NCI-H128 (cell line): ENCODE measurements at regions not wholly inside any gene's neighbourhood (a gene's known extent, or its start where the extent isn't known, plus 50 kb on each side); places are given as distances from the start of the nearest gene placed in this dataset.

Experiments
- DNase-seq: peaks from one replicate; lab custom pipeline; 2025; ENCODE audit not compliant: unreplicated experiment; lab: John Stamatoyannopoulos, UW

DNA sequence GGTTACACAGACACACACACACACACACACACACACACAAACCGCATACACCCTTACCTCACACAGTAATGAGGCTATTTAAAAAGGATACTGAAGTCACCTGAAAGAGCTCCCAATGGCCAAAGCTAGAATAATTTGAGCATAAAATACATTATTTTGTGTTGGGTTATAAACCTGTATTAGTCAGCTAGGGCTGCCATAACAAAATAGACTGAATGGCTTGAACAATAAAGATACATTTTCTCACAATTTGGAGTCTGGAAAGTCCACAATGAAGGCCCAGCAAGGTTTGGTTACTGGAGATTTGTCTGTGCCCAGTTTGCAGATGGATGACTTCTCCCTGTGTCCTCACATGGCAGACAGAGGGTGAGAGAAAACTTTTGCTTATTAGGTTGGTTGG, 605.4 kb upstream of the REG3G start:
- no peak for DNase-seq

DNA sequence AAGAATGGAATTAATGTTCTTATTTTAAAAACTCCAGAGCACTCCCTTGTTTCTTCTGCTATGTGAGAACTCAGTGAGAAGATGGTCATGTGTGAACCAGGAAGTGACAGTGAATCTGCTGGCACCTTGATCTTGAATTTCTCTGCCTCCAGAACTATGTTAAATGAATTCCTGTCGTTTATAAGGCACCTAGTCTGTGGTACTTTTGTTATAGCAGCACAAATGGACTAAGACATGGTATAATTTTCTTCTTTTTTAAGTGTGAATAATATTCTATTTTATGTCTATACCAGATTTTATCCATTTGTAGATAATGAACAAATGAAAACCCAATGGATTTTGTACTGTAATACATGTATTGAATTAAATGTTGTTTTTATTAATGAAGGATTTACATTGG, 601.9 kb upstream of the REG3G start:
- no peak for DNase-seq

DNA sequence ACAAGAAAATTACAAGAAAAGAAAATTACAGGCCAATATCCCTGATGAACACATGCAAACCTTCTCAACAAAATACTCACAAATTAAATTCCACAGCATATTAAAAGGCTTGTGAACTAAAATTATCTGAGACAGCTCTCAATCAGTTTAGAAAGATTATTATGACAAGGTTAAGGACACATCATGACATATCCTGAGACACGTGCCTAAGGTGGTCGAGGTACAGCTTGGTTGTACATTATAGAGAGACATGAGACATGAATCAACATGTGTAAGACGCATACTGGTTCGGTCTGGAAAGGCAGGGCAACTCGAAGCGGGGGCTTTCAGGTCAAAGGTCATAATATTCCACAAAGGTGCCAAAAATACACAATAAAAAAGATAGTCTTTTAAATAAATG, 598.3 kb upstream of the REG3G start:
- no peak for DNase-seq

DNA sequence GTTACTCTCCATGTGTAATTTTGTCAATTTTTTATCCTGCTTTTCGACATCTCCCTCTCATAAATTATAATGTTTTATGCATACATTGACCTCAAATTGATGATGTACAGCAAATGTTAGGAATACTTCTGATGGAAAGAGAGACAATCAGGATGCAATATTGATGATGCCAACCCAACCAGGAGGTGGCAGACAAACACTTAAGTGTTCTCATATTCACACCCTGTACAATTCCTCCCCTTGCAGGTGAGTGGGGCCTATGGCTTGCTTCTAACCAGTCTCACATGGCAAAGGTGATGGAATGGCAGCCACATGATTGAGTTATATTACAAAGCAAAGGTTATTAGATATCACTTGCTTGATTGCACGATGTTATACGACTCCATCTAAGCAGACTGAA, 594.3 kb upstream of the REG3G start:
- no peak for DNase-seq

DNA sequence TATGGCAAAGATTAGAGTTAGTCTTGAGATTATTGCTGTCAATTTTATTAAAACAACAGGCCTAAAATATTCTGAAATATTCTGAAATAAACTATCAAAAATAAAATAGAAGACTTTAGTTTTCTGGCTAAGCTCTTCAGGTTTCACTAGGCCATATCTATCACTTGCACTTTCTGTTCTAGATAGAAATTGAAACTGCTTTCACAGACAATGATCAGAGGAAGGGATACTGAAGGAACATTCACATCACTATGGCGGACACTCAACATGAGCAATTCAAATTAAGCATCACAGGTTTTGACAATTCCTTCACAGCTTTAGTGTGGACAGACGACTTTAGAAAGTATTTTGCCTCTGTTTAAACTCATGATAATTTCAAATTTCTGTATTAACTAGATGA, 586.4 kb upstream of the REG3G start:
- DNase-seq = no peak

DNA sequence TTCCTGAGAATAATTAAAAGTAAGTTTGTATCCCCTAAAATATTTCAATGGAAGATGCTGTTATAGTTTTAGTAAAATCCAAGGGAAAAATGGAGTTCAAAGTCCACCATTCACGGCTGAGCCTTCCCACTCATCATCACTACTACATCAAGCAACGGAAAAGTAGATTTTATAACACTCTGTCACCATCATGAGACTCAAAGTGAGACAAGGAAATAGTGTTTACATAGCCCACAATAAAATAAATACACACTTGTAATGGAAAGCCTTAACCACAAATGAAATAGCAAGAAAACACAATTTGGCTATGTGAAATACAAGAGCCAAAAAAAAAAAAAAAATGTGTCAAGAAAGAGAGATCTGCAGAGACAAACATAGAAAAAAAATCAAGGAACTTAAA, 569.9 kb upstream of the REG3G start:
- no peak for DNase-seq

DNA sequence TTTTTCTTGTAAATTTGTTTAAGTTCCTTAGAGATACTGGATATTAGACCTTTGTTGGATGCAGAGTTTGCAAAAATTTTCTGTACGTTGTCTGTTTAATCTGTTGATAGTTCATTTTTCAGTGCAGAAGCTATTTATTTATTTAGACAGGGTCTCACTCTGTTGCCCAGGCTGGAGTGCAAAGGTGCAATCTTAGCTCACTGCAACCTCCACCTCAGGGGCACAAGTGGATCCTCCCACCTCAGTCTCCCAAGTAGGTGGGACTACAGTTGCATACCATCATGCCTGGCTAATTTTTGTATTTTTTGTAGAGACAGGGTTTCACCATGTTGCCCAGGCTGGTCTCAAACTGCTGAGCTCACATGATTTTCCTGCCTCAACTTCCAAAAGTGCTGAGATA, 568.2 kb upstream of the REG3G start:
- DNase-seq = no peak

DNA sequence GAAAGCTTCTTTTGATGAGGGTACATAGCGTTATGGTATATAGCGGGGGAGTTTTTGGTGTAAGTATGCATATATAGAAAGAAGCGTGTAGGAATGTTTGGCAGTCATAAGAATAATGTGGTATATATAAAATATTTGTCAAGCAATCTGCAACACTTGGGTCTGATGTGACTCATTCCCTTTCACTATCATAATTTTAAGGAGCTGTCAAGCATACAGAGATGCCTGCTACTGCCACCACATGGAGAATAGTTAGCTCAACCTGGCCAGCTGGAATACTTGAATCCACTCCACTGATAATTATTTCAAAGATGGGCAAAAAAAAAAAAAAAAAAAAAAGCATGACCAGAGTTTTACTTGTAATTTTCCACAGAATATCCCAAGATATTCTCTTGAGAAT, 559.8 kb upstream of the REG3G start:
- no peak for DNase-seq

DNA sequence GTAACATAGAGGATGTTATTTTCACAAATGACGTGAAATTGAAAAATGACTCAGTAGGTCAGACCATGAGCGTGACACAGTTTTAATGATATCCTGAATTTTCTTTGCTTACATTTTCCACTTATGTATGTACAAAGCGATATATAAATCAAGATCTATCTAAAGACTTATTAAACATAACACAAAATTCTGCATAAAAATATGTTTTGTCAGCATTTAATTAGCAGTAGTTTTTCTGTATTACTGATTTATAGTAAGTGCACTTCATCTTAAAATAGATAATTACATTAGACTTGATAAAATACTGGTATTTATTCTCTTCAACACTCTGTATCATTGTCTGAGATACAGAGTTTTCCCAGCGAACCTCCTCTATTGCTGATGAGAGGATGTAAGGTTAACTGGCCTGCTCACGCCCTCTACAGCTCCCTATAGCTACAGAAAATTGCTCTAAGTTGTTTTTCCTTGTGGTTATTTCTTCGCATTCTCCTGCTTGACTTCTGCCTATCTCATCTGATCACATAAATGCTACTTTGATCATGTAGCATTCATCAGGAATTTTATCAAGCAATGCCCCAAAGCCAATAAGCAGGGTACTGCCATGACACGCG, 548.8 kb upstream of the REG3G start:
- no peak for DNase-seq

DNA sequence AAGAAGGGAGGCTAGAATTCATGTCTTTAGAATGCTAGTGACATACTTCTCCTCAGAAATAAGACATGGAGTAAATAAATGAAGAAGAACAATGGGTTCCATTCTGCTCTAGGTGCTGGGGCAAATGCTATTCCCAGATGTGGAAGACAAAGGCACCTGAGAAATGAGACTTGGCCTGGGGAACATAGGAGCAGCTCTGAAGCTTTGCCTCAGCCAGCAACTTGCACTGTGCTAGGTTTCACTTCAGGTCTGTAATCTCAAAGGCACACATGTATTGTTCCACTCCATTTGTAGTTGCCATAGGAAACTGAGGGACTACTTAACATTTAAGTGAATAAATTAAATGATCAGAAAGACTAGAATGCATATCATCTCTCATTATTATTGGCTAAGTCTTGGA, 538.9 kb upstream of the REG3G start:
- DNase-seq = no peak

DNA sequence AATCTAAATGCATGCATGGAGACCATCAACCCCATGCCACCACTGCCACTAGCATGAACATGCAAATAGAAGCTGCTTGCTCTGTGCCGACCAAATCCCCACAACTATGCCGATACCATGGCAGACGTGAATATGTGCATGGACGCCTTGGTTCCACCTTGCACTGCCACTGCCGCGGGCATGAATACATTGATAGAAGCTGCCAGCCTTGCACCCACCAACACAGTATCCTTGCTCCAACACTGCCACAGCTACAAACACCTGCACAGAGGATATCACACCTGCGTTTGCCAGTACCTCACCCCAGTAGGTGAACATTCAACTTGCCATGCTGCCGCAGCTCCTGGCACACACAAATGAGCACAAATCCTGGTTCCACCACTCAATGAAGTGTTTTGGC, 527.4 kb upstream of the REG3G start:
- DNase-seq = no peak

DNA sequence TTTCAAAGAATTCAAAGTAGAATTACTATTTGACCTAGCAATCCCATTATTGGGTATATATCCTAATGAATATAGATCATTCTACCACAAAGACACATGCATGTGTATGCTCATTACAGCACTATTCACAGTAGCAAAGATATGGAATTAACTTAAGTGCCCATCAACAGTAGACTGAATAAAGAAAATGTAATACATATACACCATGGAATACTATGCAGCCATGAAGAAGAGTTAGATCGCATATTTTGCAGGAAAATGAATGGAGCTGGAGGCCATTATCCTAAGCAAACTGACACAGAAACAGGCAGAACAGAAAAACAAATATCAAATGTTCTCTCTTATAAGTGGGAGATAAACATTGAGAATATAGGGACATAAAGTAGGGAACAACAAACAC, 519.2 kb upstream of the REG3G start:
- no peak for DNase-seq

DNA sequence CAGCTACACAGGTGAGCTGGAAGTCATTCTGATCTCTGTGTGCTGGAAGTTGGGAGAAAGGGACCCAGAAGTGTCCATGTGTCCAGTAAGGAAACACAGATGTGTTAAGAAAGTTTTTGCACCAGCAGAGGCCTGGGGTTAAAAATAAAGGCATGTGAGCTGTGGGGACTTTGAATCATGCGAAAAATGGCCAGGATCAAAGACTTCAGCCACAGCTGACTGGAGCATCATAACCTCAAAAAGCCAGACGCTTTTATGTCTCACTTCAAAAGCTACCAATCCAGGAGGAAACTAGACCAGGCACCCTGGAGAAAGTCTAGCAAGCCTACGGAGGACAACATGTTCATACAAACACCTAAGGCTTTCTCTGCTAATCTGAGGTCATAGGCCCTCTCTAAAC, 503.6 kb upstream of the REG3G start:
- no peak for DNase-seq

DNA sequence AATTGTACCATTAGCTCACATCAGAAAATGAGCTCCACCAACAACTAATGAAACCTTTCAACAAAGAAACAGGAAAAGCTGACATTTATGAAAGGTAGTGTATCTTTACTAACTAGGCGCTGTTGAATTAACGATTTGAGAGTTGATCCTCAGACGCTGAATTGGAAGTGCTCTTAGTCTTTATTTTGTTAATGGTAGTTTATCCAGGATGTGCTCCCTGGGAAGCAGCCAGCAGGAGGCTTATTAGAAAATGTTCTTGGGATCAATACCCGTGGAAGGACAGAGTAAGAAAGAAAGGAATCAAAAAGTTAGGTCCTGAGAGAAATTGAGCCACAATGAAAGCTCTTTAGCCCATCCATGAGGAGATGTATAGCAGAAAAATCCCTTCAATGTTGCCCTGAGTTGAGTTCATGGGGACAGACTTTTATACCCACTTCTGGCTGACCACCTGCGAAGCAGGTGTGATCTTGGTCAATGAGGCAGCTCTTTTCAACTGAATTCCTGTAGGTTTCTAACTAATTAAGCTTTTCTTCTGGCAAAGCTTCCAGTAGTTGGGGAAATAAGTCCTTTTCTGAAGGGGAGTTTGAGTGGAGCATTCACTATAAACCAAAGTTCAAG, 492.6 kb upstream of the REG3G start:
- no peak for DNase-seq

DNA sequence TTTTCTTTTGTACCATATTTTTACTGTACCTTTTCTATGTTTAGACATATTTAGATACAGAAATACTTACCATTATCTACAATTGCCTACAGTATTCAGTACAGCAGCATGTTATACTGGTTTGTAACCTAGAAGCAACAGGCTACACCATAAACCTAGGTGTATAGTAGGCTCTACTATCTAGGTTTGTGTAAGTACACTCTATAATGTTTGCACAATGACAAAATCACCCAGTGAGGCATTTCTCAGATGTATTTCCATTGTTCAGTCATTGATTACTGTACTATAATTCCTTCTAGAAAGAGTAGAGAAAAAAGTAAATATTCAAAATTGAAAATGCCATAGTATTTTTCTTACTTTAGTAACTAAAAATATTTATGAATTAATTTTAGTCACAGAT, 490.1 kb upstream of the REG3G start:
- no peak for DNase-seq

DNA sequence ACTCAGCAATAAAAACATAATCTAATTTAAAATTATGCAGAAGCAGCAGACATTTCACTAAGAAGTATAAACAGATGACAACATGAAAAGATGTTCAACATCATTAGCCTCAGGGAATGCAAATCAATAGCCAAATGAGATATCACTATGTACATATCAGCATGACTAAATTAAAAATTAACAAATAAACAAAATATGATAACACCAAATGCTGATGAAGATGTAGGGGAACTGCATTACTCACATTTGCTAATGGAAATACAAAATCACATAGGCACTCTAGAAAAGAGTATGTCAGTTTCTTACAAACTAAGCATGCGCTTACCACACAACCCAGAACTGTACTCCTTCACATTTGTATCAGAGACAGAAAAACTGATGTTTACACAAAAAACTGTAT, 487.2 kb upstream of the REG3G start:
- no peak for DNase-seq

DNA sequence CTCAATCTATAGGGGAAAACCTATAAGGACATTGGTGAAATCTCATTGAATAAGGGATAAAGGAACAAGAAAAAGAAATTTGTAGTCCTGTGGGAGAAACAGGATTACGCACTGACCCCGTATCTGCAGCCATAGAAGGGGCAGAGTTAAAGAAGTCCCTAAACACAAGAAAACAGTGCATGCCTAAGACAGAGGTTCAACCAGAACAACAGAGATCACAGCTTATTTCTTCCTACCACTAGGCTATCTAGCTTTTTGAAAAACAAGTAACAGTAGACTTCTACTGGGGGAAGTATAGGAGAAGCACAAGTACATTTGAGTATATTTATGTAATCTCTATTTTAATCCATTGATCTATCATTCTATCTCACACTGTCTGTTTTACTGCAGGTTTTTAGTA, 485.2 kb upstream of the REG3G start:
- DNase-seq = no peak

DNA sequence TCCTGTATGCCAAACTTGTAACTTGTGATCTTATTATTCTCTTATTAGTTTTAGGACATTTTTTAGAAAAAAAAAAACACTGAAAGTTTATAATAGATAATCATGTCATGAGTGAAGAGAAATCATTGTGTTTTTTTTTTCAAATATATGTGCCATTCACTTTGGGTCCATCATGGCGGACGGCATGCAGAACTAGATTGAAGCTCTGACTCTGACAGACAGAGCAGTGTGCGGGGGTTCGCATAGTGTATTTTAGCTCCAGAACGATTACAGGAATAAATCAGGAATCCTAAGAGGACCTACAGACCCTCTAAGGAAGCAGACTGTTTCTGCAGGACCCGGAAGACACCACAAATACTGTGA, 484.4 kb upstream of the REG3G start:
- DNase-seq = no peak

DNA sequence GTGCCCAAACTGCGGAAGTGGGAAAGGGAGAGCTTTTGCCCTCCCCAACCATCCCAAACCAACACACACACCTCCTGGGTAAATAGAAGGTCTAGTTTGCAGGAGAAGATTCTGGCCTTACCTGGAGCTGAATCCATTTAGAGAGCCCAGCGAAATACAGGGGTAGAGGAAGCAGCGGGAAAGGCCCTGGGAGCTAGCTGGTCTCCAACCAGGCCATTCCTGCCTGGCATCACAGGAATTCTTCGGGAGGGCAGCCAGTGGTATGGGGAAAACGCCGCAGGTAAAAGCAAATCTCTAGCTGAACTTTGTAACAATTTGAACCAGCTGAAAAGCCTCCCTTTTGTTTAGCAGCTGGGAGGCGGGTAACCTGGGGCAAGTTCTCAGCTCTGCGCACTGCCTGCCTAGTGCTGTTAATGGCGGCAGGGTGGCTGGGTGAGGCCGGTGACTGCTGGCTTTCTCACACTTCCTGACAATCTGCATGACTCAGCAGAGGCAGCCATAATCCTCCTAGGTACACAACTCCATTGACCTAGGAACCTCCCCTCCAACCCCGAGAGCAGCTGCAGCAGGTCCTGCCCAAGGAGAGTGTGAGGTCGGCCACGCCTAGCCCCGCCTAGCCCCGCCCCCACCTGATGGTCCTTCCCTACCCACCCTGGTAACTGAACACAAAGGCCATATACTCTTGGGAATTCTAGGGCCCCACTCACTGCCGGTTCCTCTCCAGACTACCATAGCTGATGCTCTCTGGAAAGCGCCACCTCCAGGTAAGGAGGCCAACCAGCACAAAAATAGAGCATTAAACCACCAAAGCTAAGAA, 483.8 kb upstream of the REG3G start:
- no peak for DNase-seq

DNA sequence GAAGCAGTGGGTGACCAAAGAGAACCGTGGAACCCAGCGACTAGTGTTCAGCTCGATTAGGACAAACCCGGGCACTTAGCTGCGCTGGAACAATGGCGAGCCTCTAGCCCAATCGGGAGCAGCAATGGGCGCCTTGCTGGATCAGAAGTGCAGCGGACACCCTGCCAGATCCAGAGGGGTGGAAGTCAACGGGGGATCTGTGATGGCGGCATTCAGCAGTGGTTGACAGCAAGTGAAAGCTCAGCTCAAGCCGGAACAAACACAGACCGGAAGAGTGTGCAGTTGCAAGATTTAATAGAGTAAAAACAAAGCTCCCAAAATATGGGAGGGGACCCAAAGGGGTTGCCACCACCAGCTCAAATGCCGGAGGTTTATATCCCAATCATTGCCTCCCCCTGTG, 478.7 kb upstream of the REG3G start:
- DNase-seq = no peak

DNA sequence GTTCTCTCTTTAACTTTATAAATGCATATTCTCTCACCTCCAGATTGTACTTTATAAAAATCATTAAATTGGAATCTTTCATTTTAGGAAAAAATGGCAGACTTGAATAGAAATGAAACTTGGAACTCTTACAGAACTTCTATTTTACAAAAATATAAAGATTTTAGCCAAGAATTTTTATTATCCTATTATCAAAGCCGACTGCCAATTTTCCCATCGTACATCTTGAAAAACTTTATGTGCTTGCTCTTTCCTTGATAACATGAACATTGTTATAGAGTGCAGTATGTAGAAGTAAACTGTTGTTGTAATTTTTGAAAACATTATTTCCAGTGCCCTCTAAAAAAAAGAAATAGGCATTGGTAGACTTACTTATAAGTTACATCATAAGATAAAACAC, 475.7 kb upstream of the REG3G start:
- DNase-seq = no peak

DNA sequence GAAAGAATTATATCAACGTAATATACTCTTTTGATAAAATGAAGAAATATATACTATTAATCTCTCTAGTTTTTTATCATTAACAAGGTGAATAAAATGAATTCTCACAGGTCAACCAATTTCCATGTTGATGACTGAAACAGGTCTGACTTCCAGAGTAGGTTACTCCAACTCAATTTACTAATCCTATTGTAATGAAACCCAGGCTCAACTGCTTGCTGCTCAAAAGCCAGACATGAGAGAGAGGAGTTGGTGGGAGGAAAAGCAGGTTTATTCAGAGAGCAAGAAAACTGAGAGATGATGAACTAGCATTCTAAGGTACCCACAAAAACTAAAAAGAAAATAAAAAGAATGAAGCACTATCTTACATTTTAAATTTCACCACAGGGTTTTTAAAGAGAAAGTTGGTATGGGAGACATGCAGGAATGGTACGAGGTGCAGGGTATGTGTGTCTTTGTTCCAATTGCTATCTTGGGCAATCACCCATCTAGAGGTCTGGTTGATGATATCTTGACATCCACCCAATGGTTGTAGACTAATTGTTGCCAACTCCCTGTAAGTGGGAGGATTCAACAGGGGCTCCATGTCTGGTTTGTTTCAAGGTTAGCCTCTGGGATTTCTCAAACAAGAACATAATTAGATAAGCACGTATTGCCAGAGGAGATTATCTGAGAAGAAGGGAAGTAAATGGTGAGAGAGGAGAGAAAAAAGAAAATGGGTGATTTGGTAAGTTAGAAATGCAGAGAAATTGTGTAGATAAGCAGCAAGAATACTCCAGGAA, 471.4 kb upstream of the REG3G start:
- no peak for DNase-seq
